BE2C (cell line): ENCODE measurements at regions not wholly inside any gene's neighbourhood (a gene's known extent, or its start where the extent isn't known, plus 50 kb on each side); places are given as distances from the start of the nearest gene placed in this dataset.
"Not testable (repeated sequence)": the region's sequence is repeated elsewhere in the genome, so short reads cannot be mapped to it uniquely, and the experiment has no call there.

Experiments
- DNase-seq: peaks from one replicate; pipeline ENCODE4 v3.0.0-alpha.2; 2020
- H3K27me3 ChIP-seq: fragments of 250-450 bp; sonication (Bioruptor Pico); 2 replicates; pipeline ENCODE4 v1.5.1; 2020; ENCODE audit warnings: mild to moderate bottlenecking
- H3K36me3 ChIP-seq: fragments of 250-450 bp; sonication (Bioruptor Pico); 2 replicates; pipeline ENCODE4 v1.5.1; 2020; ENCODE audit warnings: mild to moderate bottlenecking
- H3K4me1 ChIP-seq: fragments of 250-450 bp; sonication (Bioruptor Pico); 2 replicates; pipeline ENCODE4 v1.5.1; 2020
- H3K4me3 ChIP-seq: 2 replicates; pipeline ENCODE4 v1.5.1; 2011; ENCODE audit warnings: low read depth, low read length
- H3K9me3 ChIP-seq: fragments of 250-450 bp; sonication (Bioruptor Pico); 2 replicates; pipeline ENCODE4 v1.5.1; 2020
- CTCF ChIP-seq: IDR thresholded peaks from 2 replicates; pipeline ENCODE4 v1.5.1; 2012; ENCODE audit warnings: mild to moderate bottlenecking, low read depth, low read length

GRCh38 chr17:77560381-77560780 is 398.1 kb upstream of the TNRC6C start:
- Histone ChIP-seq H3K4me3 (no peak overlapping the region), H3K36me3 (no peaks in the 10 kb centered on the region), H3K27me3 (no peaks in the 10 kb centered on the region), H3K9me3 (no peaks in the 10 kb centered on the region), H3K4me1 (no peaks in the 10 kb centered on the region; the same call in 1 of the 2 replicates)
- no peak for TF ChIP-seq CTCF
- DNase-seq: no peak

DNA sequence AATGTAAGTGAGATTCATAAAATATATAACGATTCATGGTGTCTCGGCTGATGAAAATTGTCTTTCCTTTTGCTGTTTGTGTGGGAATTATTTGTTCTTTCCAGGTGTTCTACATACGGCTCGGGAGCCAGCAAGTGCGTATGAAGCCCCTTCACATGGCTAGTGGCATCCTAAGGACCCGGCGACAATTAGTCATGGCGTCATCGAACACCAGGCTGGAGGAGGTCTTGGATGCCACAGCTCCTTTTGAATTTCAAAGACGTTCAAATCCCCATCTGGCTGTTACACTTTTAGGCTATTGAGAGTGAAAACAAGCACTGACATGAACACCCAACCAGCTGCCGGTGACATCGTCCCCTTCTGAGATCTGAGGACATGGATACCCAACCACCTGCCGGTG is 397.7 kb upstream of the TNRC6C start:
- no peaks in the 10 kb centered on the region for H3K27me3 ChIP-seq
- TF ChIP-seq CTCF: no peak
- H3K4me1 ChIP-seq: no peaks in the 10 kb centered on the region; the same call in 1 of the 2 replicates
- H3K9me3 ChIP-seq: no peaks in the 10 kb centered on the region
- no peaks in the 10 kb centered on the region for H3K36me3 ChIP-seq
- no peak for DNase-seq
- H3K4me3 ChIP-seq: no peak overlapping the region

GRCh38 chr17:77562361-77562760 is 396.1 kb upstream of the TNRC6C start:
- H3K4me1 ChIP-seq, DNase-seq, H3K27me3 ChIP-seq: not testable (repeated sequence)

DNA sequence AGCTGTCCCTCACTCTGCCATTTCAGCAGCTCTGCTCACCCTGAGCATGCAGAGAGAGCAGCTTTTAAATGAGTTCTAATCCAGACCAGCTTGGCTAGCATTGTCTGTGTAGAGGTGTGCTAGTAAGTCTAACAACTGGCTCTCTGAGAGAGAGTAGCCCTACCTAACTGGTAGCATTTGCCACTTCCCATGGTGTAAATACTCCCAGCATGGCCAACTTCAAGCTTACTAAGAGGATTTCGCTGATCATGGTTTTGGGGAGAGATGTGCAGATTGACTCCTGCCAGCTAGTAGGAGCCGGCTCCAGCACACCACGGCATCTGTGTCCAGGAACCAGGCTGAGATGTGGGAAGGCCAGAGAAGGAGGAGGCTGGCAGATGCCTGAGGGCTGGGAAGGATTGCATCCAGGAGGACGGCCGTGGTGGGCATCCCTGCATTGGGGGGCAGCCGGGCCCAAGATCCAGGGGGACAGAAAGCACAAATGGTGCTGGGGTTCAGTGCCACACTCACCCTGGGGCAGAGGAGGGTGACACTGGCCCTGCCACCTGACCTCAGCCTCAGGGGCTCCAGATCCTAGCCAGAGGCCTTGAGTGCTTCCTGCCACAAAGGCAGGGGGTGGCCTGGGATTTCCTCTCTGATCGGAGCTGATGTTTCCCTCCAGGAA is 394.9 kb upstream of the TNRC6C start:
- no peak for DNase-seq
- H3K9me3 ChIP-seq: no peaks in the 10 kb centered on the region
- no peaks in the 10 kb centered on the region for H3K4me1 ChIP-seq
- no peaks in the 10 kb centered on the region for H3K27me3 ChIP-seq
- no peaks in the 10 kb centered on the region for H3K36me3 ChIP-seq
- no peak for TF ChIP-seq CTCF
- no peak overlapping the region for H3K4me3 ChIP-seq

More at GRCh38 chr17:77562361-77562760, 396.1 kb upstream of the TNRC6C start:
- not testable (repeated sequence) for H3K9me3 ChIP-seq, H3K36me3 ChIP-seq, H3K4me3 ChIP-seq

GRCh38 chr17:77564278-77564920 is 394.1 kb upstream of the TNRC6C start:
- no peaks in the 10 kb centered on the region for H3K36me3 ChIP-seq
- DNase-seq: no peak
- no peaks in the 10 kb centered on the region for H3K27me3 ChIP-seq
- no peaks in the 10 kb centered on the region for H3K4me1 ChIP-seq
- no peaks in the 10 kb centered on the region for H3K9me3 ChIP-seq
- no peak for TF ChIP-seq CTCF
- no peak overlapping the region for H3K4me3 ChIP-seq

GRCh38 chr17:77565166-77565565 is 393.3 kb upstream of the TNRC6C start:
- Histone ChIP-seq H3K4me3 (no peak overlapping the region), H3K9me3 (no peaks in the 10 kb centered on the region), H3K4me1 (no peaks in the 10 kb centered on the region), H3K36me3 (no peaks in the 10 kb centered on the region), H3K27me3 (no peaks in the 10 kb centered on the region)
- no peak for DNase-seq
- no peak for TF ChIP-seq CTCF
